GM20000 (cell line): ENCODE measurements at regions not wholly inside any gene's neighbourhood (a gene's known extent, or its start where the extent isn't known, plus 50 kb on each side); places are given as distances from the start of the nearest gene placed in this dataset.

Source experiments
- DNase-seq: peaks from one replicate; pipeline ENCODE4 v3.0.0; 2012; ENCODE audit warnings: low spot score
- CTCF ChIP-seq: IDR thresholded peaks from 2 replicates; pipeline ENCODE4 v1.5.1; 2012; ENCODE audit warnings: mild to moderate bottlenecking, control low read depth; ENCODE audit errors: extremely low read depth, missing control alignments

- DNase-seq: no peak
- TF ChIP-seq CTCF: no peak
Observed at GRCh38 chr6:155975506-155975905, 519.9 kb upstream of the NOX3 start.

- DNase-seq: no peak
Observed at GRCh38 chr6:155974811-155975323, 519.2 kb upstream of the NOX3 start.

GRCh38 chr6:155974359-155974758, 518.7 kb upstream of the NOX3 start:
- TF ChIP-seq CTCF: no peak
- DNase-seq: no peak

More at GRCh38 chr6:155974811-155975323, 519.2 kb upstream of the NOX3 start:
- TF ChIP-seq CTCF: no peak

GRCh38 chr6:155970876-155971708, 515.5 kb upstream of the NOX3 start:
- no peak for TF ChIP-seq CTCF
- no peak for DNase-seq

GRCh38 chr6:155970472-155970871, 514.8 kb upstream of the NOX3 start:
- DNase-seq: no peak
- no peak for TF ChIP-seq CTCF

- no peak for TF ChIP-seq CTCF
Observed at GRCh38 chr6:155968921-155969320, 513.3 kb upstream of the NOX3 start.

GRCh38 chr6:155967322-155967721, 511.7 kb upstream of the NOX3 start:
- TF ChIP-seq CTCF: no peak
- DNase-seq: no peak

More at GRCh38 chr6:155968921-155969320, 513.3 kb upstream of the NOX3 start:
- DNase-seq: no peak
